Heart right ventricle (tissue), 16 donors: ENCODE measurements at regions not wholly inside any gene's neighbourhood (a gene's known extent, or its start where the extent isn't known, plus 50 kb on each side); places are given as distances from the start of the nearest gene placed in this dataset.

Experiments
- ATAC-seq, 8 donors: fragments of 200-7000 bp; cut with Tn5 transposase; one replicate each; pipeline ENCODE4 v1.9.1; 2020; ENCODE audit warnings: mild to moderate bottlenecking in 8 of 8, moderate library complexity in 8 of 8, moderate number of reproducible peaks in 1 of 8
- DNase-seq, 2 donors: peaks; one replicate each; pipeline ENCODE4 v3.0.0-alpha.2; 2020
- H3K27ac ChIP-seq, 10 donors: fragments of 200-600 bp; sonication (generic) in 2 of 10; one replicate each; pipeline versions ENCODE4 v1.5.0 to v1.8.0; 2020 to 2022; ENCODE audit warnings: mild to moderate bottlenecking in 3 of 10
- H3K27me3 ChIP-seq, 7 donors: fragments of 200-600 bp; one replicate each; pipeline ENCODE4 v1.8.0; 2021 to 2022; ENCODE audit warnings: mild to moderate bottlenecking in 2 of 7
- H3K36me3 ChIP-seq, 9 donors: fragments of 200-600 bp; sonication (generic) in 1 of 9; one replicate each; pipeline versions ENCODE4 v1.5.0 to v1.8.0; 2020 to 2022; ENCODE audit warnings: mild to moderate bottlenecking in 2 of 9
- H3K4me1 ChIP-seq, 9 donors: fragments of 200-600 bp; sonication (generic) in 1 of 9; one replicate each; pipeline versions ENCODE4 v1.5.0 to v1.8.0; 2020 to 2022; ENCODE audit warnings: mild to moderate bottlenecking in 4 of 9
- H3K4me3 ChIP-seq, 10 donors: fragments of 200-600 bp; sonication (generic) in 2 of 10; one replicate each; pipeline versions ENCODE4 v1.5.0 to v1.8.0; 2020 to 2022; ENCODE audit warnings: mild to moderate bottlenecking in 7 of 10, moderate library complexity in 2 of 10
- H3K9me3 ChIP-seq, 11 donors: fragments of 200-600 bp in 10 of 11; sonication (generic) in 2 of 11; one replicate each; pipeline versions ENCODE4 v1.5.0 to v1.8.0; 2013 to 2022; ENCODE audit warnings: mild to moderate bottlenecking in 2 of 11, control low read depth in 1 of 11, moderate library complexity in 1 of 11
- CTCF ChIP-seq, 9 donors: fragments of 200-600 bp; sonication (generic) in 2 of 9; IDR thresholded peaks; one replicate each; pipeline versions ENCODE4 v1.5.0 to v1.8.0; 2021 to 2022; ENCODE audit warnings: antibody characterized with exemption in 9 of 9, mild to moderate bottlenecking in 5 of 9, moderate library complexity in 1 of 9
- WGBS, 2 donors: extraction: QIAGEN DNeasy Blood & Tissue Kit; methylation state at CpG; one replicate each; pipeline ENCODE4 v1.1.7; 2013; ENCODE audit warnings: inconsistent platforms in 1 of 2; 5-methylcytosine and 5-hydroxymethylcytosine counted together
- intact Hi-C, 10 donors: fragments of 100-400 bp; cut with DNase I; formaldehyde crosslinking; loops; one replicate each; pipeline versions ENCODE4 v1.11.1 to v1.14.2; 2022
- donor health status: Arrhythmogenic right ventricular cardiomyopathy.
- donor health status: ischemic (EF 13 %, LVEDD 7.1; RV severe dilation, severe dysfunction).
- donor health status: healthy with polysubstance abuse.
- donor health status: DM: no; HTN: yes; CAD: no.
- donor health status: DM: no; HTN: no; CAD: no.
- donor health status: ischemic (EF 25% LVEDD 6.9; RV normal size, moderate dysfunction).
- donor health status: ischemic (EF 25% LVEDD 5.7; RV mildly dilated, moderate dysfunction).
- donor health status: healthy.
- donor health status: DM: yes; HTN: yes; CAD: no.
- donor health status: Ischemic cardiomyopathy.
- donor health status: ischemic (EF 35%, LVEDD 5.7; RV mildly dilated, moderate dysfunction).
- donor health status: nonischemic (EF 11% LVEDD 7.7; RV severe dilation, severe dysfunction).
- donor health status: DM: yes; HTN: yes; CAD: no.
- donor health status: PGD.
- donor health status: ischemic (EF 29% LVEDD 5.4; RV normal size, mild dysfunction).
- donor health status: nonischemic (EF 23%, LVEDD 6.1; RV moderate dilation, normal function).

GRCh38 chrX:94914235-94914634 is 1240.2 kb downstream of the FAM133A start:
- Histone ChIP-seq H3K9me3 (no peaks in the 10 kb centered on the region), H3K27ac (no peak overlapping the region), H3K4me1 (no peaks in the 10 kb centered on the region), H3K36me3 (no peaks in the 10 kb centered on the region), H3K4me3 (no peak overlapping the region), H3K27me3 (peaks cover 0 to 7% (median 0%) of the 10 kb centered on the region in 7 donors)
- 38 to 47% methylated on average over 1 of the region's 1 CpG for WGBS, 2 donors
- DNase-seq (no peak), ATAC-seq (peak in 6 of 8 donors; percentile 23 to 71 (median 60))
- intact Hi-C loops: no loop called here
- no peak for TF ChIP-seq CTCF (IDR thresholded peaks at IDR 0.05)

GRCh38 chrX:94932278-94932965 is 1258.4 kb downstream of the FAM133A start:
- Histone ChIP-seq H3K9me3 (no peaks in the 10 kb centered on the region), H3K4me1 (no peaks in the 10 kb centered on the region), H3K27me3 (no peaks in the 10 kb centered on the region), H3K4me3 (no peak overlapping the region), H3K36me3 (no peaks in the 10 kb centered on the region), H3K27ac (peak overlapping the region in 6 of 10 donors; percentile 48 to 64 (median 59))
- TF ChIP-seq CTCF (IDR thresholded peaks at IDR 0.05): no peak
- ATAC-seq (peak in 5 of 8 donors; percentile 39 to 76 (median 75)), DNase-seq (no peak)
- WGBS, 2 donors: 35 to 43% methylated on average over 3 of the region's 3 CpGs
- intact Hi-C loops: no loop called here

- Histone ChIP-seq H3K27ac (no peak overlapping the region), H3K4me3 (no peak overlapping the region), H3K9me3 (no peaks in the 10 kb centered on the region), H3K36me3 (no peaks in the 10 kb centered on the region), H3K27me3 (peaks cover 0 to 6% (median 0%) of the 10 kb centered on the region in 7 donors), H3K4me1 (no peaks in the 10 kb centered on the region)
- intact Hi-C loops: no loop called here
- DNase-seq (no peak), ATAC-seq (no peak)
- no peak for TF ChIP-seq CTCF (IDR thresholded peaks at IDR 0.05)
- WGBS, 2 donors: 74 to 86% methylated on average over 1 of the region's 1 CpG
These were observed 1262.7 kb downstream of the FAM133A start for GRCh38 chrX:94936722-94937121.

- no peak for TF ChIP-seq CTCF (IDR thresholded peaks at IDR 0.05)
- WGBS, 2 donors: 66 to 67% methylated on average over 2 of the region's 2 CpGs
- ATAC-seq: no peak
- H3K4me1 ChIP-seq: no peaks in the 10 kb centered on the region
- DNase-seq: no peak
- H3K36me3 ChIP-seq: no peaks in the 10 kb centered on the region
- H3K9me3 ChIP-seq: no peaks in the 10 kb centered on the region
- H3K27me3 ChIP-seq: peaks cover 0 to 6% (median 0%) of the 10 kb centered on the region in 7 donors
- no peak overlapping the region for H3K27ac ChIP-seq
- intact Hi-C loops: no loop called here
- H3K4me3 ChIP-seq: no peak overlapping the region
These were observed 1263.5 kb downstream of the FAM133A start for GRCh38 chrX:94937491-94937890.
